Mesothelial cell of epicardium (in vitro differentiated cells): ENCODE measurements at regions not wholly inside any gene's neighbourhood (a gene's known extent, or its start where the extent isn't known, plus 50 kb on each side); places are given as distances from the start of the nearest gene placed in this dataset.

Experiments used
- DNase-seq, 2 experiments: peaks; one replicate each; pipeline ENCODE4 v3.0.0; 2021; ENCODE audit warnings: low spot score in 2 of 2; ENCODE audit not compliant: unreplicated experiment in 2 of 2
- H3K27ac Mint-ChIP-seq: 2 replicates; pipeline ENCODE4 v1.8.0; 2021; ENCODE audit warnings: mixed read lengths
- H3K27me3 Mint-ChIP-seq: 2 replicates; pipeline ENCODE4 v1.8.0; 2021; ENCODE audit warnings: low read depth, mixed read lengths
- H3K36me3 Mint-ChIP-seq: 2 replicates; pipeline ENCODE4 v1.8.0; 2021; ENCODE audit warnings: mixed read lengths
- H3K4me1 Mint-ChIP-seq: 2 replicates; pipeline ENCODE4 v1.8.0; 2021; ENCODE audit warnings: mixed read lengths
- H3K4me3 Mint-ChIP-seq: 2 replicates; pipeline ENCODE4 v1.8.0; 2021; ENCODE audit warnings: mild to moderate bottlenecking, moderate library complexity, mixed read lengths
- H3K9me3 Mint-ChIP-seq: 2 replicates; pipeline ENCODE4 v1.8.0; 2021; ENCODE audit warnings: mixed read lengths
- TF ChIP-seq, protein P1 (sequence below): fragments of 200-600 bp; sonication (generic); IDR thresholded peaks from one replicate; pipeline ENCODE4 v1.5.0; 2021; ENCODE audit warnings: antibody characterized with exemption; ENCODE audit not compliant: unreplicated experiment

GRCh38 chr16:17887963-17888362 is 417.2 kb upstream of the XYLT1 start:
- Mint-ChIP-seq H3K4me1 (no peaks in the 10 kb centered on the region), H3K4me3 (no peak overlapping the region), H3K36me3 (no peaks in the 10 kb centered on the region), H3K27me3 (peaks cover 2% of the 10 kb centered on the region), H3K27ac (no peak overlapping the region), H3K9me3 (peaks cover 13% of the 10 kb centered on the region)
- TF ChIP-seq, protein P1, sequence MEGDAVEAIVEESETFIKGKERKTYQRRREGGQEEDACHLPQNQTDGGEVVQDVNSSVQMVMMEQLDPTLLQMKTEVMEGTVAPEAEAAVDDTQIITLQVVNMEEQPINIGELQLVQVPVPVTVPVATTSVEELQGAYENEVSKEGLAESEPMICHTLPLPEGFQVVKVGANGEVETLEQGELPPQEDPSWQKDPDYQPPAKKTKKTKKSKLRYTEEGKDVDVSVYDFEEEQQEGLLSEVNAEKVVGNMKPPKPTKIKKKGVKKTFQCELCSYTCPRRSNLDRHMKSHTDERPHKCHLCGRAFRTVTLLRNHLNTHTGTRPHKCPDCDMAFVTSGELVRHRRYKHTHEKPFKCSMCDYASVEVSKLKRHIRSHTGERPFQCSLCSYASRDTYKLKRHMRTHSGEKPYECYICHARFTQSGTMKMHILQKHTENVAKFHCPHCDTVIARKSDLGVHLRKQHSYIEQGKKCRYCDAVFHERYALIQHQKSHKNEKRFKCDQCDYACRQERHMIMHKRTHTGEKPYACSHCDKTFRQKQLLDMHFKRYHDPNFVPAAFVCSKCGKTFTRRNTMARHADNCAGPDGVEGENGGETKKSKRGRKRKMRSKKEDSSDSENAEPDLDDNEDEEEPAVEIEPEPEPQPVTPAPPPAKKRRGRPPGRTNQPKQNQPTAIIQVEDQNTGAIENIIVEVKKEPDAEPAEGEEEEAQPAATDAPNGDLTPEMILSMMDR: no peak
- DNase-seq: no peak

GRCh38 chr16:17885659-17886207 is 415.0 kb upstream of the XYLT1 start:
- Mint-ChIP-seq H3K36me3 (no peaks in the 10 kb centered on the region), H3K4me3 (no peak overlapping the region)
- TF ChIP-seq, protein P1: no peak

GRCh38 chr16:17877821-17878360 is 407.1 kb upstream of the XYLT1 start:
- Mint-ChIP-seq H3K27me3 (peaks cover 16% of the 10 kb centered on the region), H3K9me3 (no peaks in the 10 kb centered on the region), H3K36me3 (no peaks in the 10 kb centered on the region), H3K27ac (no peak overlapping the region), H3K4me3 (no peak overlapping the region), H3K4me1 (no peaks in the 10 kb centered on the region)
- DNase-seq: no peak
- TF ChIP-seq, protein P1: no peak

More at GRCh38 chr16:17885659-17886207, 415.0 kb upstream of the XYLT1 start:
- Mint-ChIP-seq H3K27ac (no peak overlapping the region), H3K27me3 (peaks cover 1% of the 10 kb centered on the region), H3K4me1 (no peaks in the 10 kb centered on the region), H3K9me3 (peaks cover 3% of the 10 kb centered on the region)
- DNase-seq: no peak

DNA sequence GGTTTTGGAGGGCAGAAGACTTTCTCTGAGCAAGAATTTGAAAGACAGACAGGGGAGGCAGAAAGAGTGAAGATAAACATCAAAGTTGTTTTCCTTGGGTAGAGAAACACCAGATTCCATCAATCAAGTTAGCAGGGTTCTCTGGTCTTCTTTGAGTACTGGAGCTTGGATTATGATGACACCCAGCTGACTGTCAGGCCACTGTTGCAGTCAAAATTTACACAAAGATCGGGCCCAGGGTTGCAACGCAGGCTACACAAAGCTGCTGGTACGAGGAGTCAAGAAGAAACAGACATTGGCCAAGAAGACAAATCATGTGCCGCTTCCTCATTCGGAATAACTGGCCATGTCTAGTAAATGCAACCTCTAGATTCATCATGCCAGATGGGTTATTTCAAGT is 396.2 kb upstream of the XYLT1 start:
- H3K4me3 Mint-ChIP-seq: no peak overlapping the region
- no peaks in the 10 kb centered on the region for H3K27me3 Mint-ChIP-seq
- no peak for DNase-seq
- H3K9me3 Mint-ChIP-seq: no peaks in the 10 kb centered on the region
- peak overlapping the region; percentile 9 for H3K27ac Mint-ChIP-seq
- peaks cover 9% of the 10 kb centered on the region for H3K4me1 Mint-ChIP-seq
- TF ChIP-seq, protein P1: no peak
- H3K36me3 Mint-ChIP-seq: no peaks in the 10 kb centered on the region

- Mint-ChIP-seq H3K9me3 (peaks cover under 1% of the 10 kb centered on the region), H3K36me3 (no peaks in the 10 kb centered on the region), H3K27ac (no peak overlapping the region), H3K27me3 (no peaks in the 10 kb centered on the region), H3K4me1 (peaks cover 6% of the 10 kb centered on the region), H3K4me3 (no peak overlapping the region)
- DNase-seq: no peak
- TF ChIP-seq, protein P1: no peak
These were observed 391.3 kb upstream of the XYLT1 start for GRCh38 chr16:17861981-17862479.
